ENCODE measurements at regions not wholly inside any gene's neighbourhood (a gene's known extent, or its start where the extent isn't known, plus 50 kb on each side); places are given as distances from the start of the nearest gene placed in this dataset.
A peak's percentile ranks its signal among the peaks of the same experiment; 100 is the strongest.

DNA sequence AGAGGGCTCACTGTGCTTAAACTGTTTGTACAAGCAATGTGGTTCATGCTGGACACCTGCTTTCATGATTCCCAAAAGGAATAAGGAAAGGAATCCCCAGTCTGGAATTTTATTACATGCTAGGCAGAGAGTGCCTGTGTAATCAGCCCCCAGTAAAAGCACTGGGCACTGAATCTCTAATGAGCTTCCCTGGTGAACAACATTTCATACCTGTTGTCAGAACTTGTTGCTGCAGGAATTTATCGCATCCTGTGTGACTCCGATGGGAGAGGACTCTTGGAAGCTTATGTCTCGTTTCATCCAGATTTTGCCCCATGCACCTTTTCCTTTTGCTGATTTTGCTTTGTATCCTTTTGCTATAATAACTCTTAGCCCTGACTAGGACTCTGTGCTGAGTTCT is 190.2 kb upstream of the HMGA2 start:
- Histone ChIP-seq H3K27ac (ENCODE audit: insufficient read depth, low read length) (peak overlapping the region; percentile 69), H3K4me3 (replicated peaks in 1 of 4; ENCODE audit: control extremely low read depth in 1 of 4, insufficient read depth in 1 of 4, low read depth in 3 of 4, low read length in 4 of 4) (no peak overlapping the region), H3K79me2 (ENCODE audit: control insufficient read depth, insufficient read depth, low read length) (no peaks in the 10 kb centered on the region), H2AFZ (ENCODE audit: low read length) (no peak overlapping the region), H3K4me1 (ENCODE audit: control insufficient read depth, extremely low read depth, insufficient read depth, low read length) (peaks cover 30% of the 10 kb centered on the region), H3K27me3 (ENCODE audit: control insufficient read depth, insufficient read depth, low read length) (no peaks in the 10 kb centered on the region), H4K20me1 (ENCODE audit: control insufficient read depth, extremely low read depth, insufficient read depth, low read length) (no peaks in the 10 kb centered on the region), H3K9ac (ENCODE audit: insufficient read depth, low read length) (no peak overlapping the region), H3K9me3 (ENCODE audit: control insufficient read depth, insufficient read depth, low read depth, low read length) (no peaks in the 10 kb centered on the region), H3K36me3 (ENCODE audit: control insufficient read depth, insufficient read depth, low read length) (no peaks in the 10 kb centered on the region), H3K4me2 (ENCODE audit: extremely low read depth, insufficient read depth, low read length) (no peak overlapping the region)
- no peak for DNase-seq (ENCODE audit: low read depth in 2 of 2)
- TF ChIP-seq, protein P1, sequence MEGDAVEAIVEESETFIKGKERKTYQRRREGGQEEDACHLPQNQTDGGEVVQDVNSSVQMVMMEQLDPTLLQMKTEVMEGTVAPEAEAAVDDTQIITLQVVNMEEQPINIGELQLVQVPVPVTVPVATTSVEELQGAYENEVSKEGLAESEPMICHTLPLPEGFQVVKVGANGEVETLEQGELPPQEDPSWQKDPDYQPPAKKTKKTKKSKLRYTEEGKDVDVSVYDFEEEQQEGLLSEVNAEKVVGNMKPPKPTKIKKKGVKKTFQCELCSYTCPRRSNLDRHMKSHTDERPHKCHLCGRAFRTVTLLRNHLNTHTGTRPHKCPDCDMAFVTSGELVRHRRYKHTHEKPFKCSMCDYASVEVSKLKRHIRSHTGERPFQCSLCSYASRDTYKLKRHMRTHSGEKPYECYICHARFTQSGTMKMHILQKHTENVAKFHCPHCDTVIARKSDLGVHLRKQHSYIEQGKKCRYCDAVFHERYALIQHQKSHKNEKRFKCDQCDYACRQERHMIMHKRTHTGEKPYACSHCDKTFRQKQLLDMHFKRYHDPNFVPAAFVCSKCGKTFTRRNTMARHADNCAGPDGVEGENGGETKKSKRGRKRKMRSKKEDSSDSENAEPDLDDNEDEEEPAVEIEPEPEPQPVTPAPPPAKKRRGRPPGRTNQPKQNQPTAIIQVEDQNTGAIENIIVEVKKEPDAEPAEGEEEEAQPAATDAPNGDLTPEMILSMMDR (conservative IDR thresholded peaks at IDR 0.05 in 1 of 2, IDR thresholded peaks at IDR 0.05 in 1 of 2; ENCODE audit: low read depth in 1 of 2, low read length in 2 of 2), result no peak
- no peak for TF ChIP-seq EZH2 (IDR thresholded peaks at IDR 0.05; ENCODE audit: low read length, missing control alignments)

DNA sequence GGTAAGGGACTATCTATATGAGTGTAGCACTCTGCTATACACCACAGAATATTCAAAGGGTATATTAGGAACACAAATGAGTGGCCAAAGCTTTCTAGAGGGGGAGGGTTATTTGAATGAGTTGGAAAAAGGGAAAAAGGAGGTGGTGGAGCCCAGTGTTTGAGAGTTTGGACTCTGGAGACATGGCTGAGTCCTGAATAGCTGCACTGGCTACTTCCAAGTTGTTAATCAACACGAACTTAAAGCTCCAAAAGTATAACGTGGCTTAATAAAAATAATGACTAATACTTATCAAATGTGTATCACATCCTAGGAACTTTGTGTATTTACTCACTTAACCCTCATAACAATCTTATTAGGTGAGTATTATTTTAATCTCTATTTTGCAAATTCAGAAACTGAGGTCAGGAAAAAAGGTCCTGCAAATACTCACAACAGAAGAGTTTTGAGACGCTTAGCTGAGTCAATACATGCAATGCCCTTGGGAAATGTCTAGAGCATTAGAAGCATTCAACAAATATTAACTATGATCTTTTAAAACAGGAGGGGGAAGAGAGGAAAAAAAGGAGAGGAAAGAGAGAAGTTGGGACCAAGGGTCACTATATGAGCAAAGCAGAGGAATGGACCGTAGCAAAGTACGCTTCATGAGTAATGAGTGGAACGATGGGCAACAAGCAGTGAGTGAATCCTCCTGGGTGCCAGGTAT is 189.5 kb upstream of the HMGA2 start:
- Histone ChIP-seq H3K27ac (ENCODE audit: insufficient read depth, low read length) (peak overlapping the region; percentile 69), H3K27me3 (ENCODE audit: control insufficient read depth, insufficient read depth, low read length) (no peaks in the 10 kb centered on the region), H3K9me3 (ENCODE audit: control insufficient read depth, insufficient read depth, low read depth, low read length) (no peaks in the 10 kb centered on the region), H3K4me3 (replicated peaks in 1 of 4; ENCODE audit: control extremely low read depth in 1 of 4, insufficient read depth in 1 of 4, low read depth in 3 of 4, low read length in 4 of 4) (no peak overlapping the region), H3K4me2 (ENCODE audit: extremely low read depth, insufficient read depth, low read length) (peak overlapping the region; percentile 35), H3K36me3 (ENCODE audit: control insufficient read depth, insufficient read depth, low read length) (no peaks in the 10 kb centered on the region), H3K4me1 (ENCODE audit: control insufficient read depth, extremely low read depth, insufficient read depth, low read length) (peaks cover 30% of the 10 kb centered on the region), H2AFZ (ENCODE audit: low read length) (peak overlapping the region; percentile 65), H3K9ac (ENCODE audit: insufficient read depth, low read length) (no peak overlapping the region), H3K79me2 (ENCODE audit: control insufficient read depth, insufficient read depth, low read length) (no peaks in the 10 kb centered on the region), H4K20me1 (ENCODE audit: control insufficient read depth, extremely low read depth, insufficient read depth, low read length) (no peaks in the 10 kb centered on the region)
- no peak for TF ChIP-seq EZH2 (IDR thresholded peaks at IDR 0.05; ENCODE audit: low read length, missing control alignments)
- TF ChIP-seq, protein P1 (conservative IDR thresholded peaks at IDR 0.05 in 1 of 2, IDR thresholded peaks at IDR 0.05 in 1 of 2; ENCODE audit: low read depth in 1 of 2, low read length in 2 of 2), result no peak
- peak in 1 of 2 donors; percentile 79 for DNase-seq (ENCODE audit: low read depth in 2 of 2)

DNA sequence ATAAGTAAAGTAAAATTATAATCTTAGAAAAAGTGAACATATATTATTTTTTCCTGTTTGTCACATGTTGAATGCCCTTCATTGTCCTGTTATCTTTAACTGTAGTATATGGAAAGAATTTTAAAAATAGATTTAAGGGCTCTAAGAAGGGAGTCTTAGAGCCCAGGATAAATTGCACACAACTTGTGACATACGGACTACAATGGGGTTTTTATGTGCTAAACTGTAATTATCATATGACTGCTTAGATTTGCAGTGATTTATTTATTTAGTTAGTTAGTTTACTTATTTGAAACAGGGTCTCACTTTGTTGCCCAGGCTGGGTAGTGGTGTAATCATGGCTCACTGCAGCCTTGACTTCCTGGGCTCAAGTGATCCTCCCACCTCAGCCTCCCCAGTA is 187.8 kb upstream of the HMGA2 start:
- DNase-seq (ENCODE audit: low read depth in 2 of 2), result no peak
- H4K20me1 ChIP-seq (ENCODE audit: control insufficient read depth, extremely low read depth, insufficient read depth, low read length), result no peaks in the 10 kb centered on the region
- no peaks in the 10 kb centered on the region for H3K79me2 ChIP-seq (ENCODE audit: control insufficient read depth, insufficient read depth, low read length)
- peaks cover 35% of the 10 kb centered on the region for H3K4me1 ChIP-seq (ENCODE audit: control insufficient read depth, extremely low read depth, insufficient read depth, low read length)
- TF ChIP-seq, protein P1 (conservative IDR thresholded peaks at IDR 0.05 in 1 of 2, IDR thresholded peaks at IDR 0.05 in 1 of 2; ENCODE audit: low read depth in 1 of 2, low read length in 2 of 2), result no peak
- no peak for TF ChIP-seq EZH2 (IDR thresholded peaks at IDR 0.05; ENCODE audit: low read length, missing control alignments)
- H3K9me3 ChIP-seq (ENCODE audit: control insufficient read depth, insufficient read depth, low read depth, low read length), result no peaks in the 10 kb centered on the region
- no peaks in the 10 kb centered on the region for H3K27me3 ChIP-seq (ENCODE audit: control insufficient read depth, insufficient read depth, low read length)
- H3K36me3 ChIP-seq (ENCODE audit: control insufficient read depth, insufficient read depth, low read length), result no peaks in the 10 kb centered on the region
- no peak overlapping the region for H3K4me3 ChIP-seq (replicated peaks in 1 of 4; ENCODE audit: control extremely low read depth in 1 of 4, insufficient read depth in 1 of 4, low read depth in 3 of 4, low read length in 4 of 4)
- H3K4me2 ChIP-seq (ENCODE audit: extremely low read depth, insufficient read depth, low read length), result no peak overlapping the region
- no peak overlapping the region for H3K9ac ChIP-seq (ENCODE audit: insufficient read depth, low read length)
- H2AFZ ChIP-seq (ENCODE audit: low read length), result no peak overlapping the region
- no peak overlapping the region for H3K27ac ChIP-seq (ENCODE audit: insufficient read depth, low read length)

Measured in fibroblast of lung (primary cell).